ENCODE measurements at regions not wholly inside any gene's neighbourhood (a gene's known extent, or its start where the extent isn't known, plus 50 kb on each side); places are given as distances from the start of the nearest gene placed in this dataset.

GRCh38 chr9:78808048-78808447 lies 511.1 kb downstream of the PSAT1 start:
- no peak overlapping the region for H3K18ac ChIP-seq (ENCODE audit: extremely low read depth, low read length)
- H3K23ac ChIP-seq (ENCODE audit: insufficient read length) = no peak overlapping the region
- H3K9me3 ChIP-seq (ENCODE audit: insufficient read depth in 2 of 2, low read depth in 1 of 2, low read length in 1 of 2) = no peaks in the 10 kb centered on the region
- H3K4me1 ChIP-seq (replicated peaks in 1 of 4; ENCODE audit: control insufficient read depth in 3 of 4, insufficient read depth in 4 of 4, low read length in 3 of 4) = peaks cover 0 to 4% (median 0%) of the 10 kb centered on the region in 4 experiments; a peak in 1 of 7 replicates
- H3K27ac ChIP-seq (ENCODE audit: low read depth, low read length) = no peak overlapping the region
- H3K27me3 ChIP-seq (replicated peaks in 1 of 4; ENCODE audit: control insufficient read depth in 3 of 4, extremely low read depth in 1 of 4, insufficient read depth in 3 of 4, low read length in 3 of 4) = no peaks in the 10 kb centered on the region
- H4K20me1 ChIP-seq (replicated peaks in 1 of 2; ENCODE audit: control insufficient read depth in 1 of 2, insufficient read depth in 2 of 2, low read length in 2 of 2) = no peaks in the 10 kb centered on the region
- POLR2A ChIA-PET (ENCODE audit: partially characterized antibody) = no interaction called here
- H2BK5ac ChIP-seq (ENCODE audit: low read depth, low read length) = no peak overlapping the region
- no peak overlapping the region for H2AFZ ChIP-seq (ENCODE audit: low read length)
- no peak overlapping the region for H3K56ac ChIP-seq (replicated peaks; ENCODE audit: insufficient read length, low read depth, low read length)
- no peaks in the 10 kb centered on the region for H3K23me2 ChIP-seq (ENCODE audit: low read depth, low read length)
- H4K5ac ChIP-seq (ENCODE audit: insufficient read length, low read depth, low read length) = no peak overlapping the region
- no peak overlapping the region for H2BK120ac ChIP-seq (replicated peaks; ENCODE audit: low read depth, low read length)
- FAIRE-seq (no peak), DNase-seq (ENCODE audit: low read depth in 1 of 2, low spot score in 2 of 2) (no peak)
- no peak overlapping the region for H3K9ac ChIP-seq (replicated peaks in 1 of 4; ENCODE audit: extremely low read depth in 1 of 4, low read depth in 3 of 4, low read length in 3 of 4)
- H4K91ac ChIP-seq (replicated peaks; ENCODE audit: insufficient read length, low read length) = no peak overlapping the region
- no peak overlapping the region for H3K4me2 ChIP-seq (ENCODE audit: insufficient read depth in 1 of 2, low read depth in 2 of 2, low read length in 2 of 2)
- no peak overlapping the region for H2AK5ac ChIP-seq (ENCODE audit: low read depth, low read length)
- H4K8ac ChIP-seq (ENCODE audit: extremely low read depth, insufficient read depth, low read length) = no peak overlapping the region
- no peak overlapping the region for H3K14ac ChIP-seq (ENCODE audit: insufficient read length)
- 81% methylated on average over 3 of the region's 3 CpGs; no CpG with 5 or more reads in 1 of the 2 experiments for WGBS, 2 experiments (ENCODE audit: extremely low coverage in 1 of 2, insufficient coverage in 1 of 2, insufficient read length in 1 of 2, insufficient replicate concordance in 2 of 2, low coverage in 1 of 2, low lambda C conversion rate in 2 of 2, missing lambda C conversion rate in 1 of 2)
- H3K4ac ChIP-seq (replicated peaks; ENCODE audit: insufficient read length, low read depth, low read length) = no peak overlapping the region
- H3K79me1 ChIP-seq (ENCODE audit: low read depth, low read length) = no peaks in the 10 kb centered on the region
- no peaks in the 10 kb centered on the region for H3K36me3 ChIP-seq (ENCODE audit: control insufficient read depth in 2 of 4, insufficient read depth in 4 of 4, low read length in 3 of 4)
- CTCF ChIA-PET (ENCODE audit: partially characterized antibody) = interaction anchor here (5.9 kb wide), 1 partner anchor 13 kb away, joined by 34 read pairs; no protein-coding TSS in a partner anchor
- no peak overlapping the region for H2BK15ac ChIP-seq (ENCODE audit: low read length)
- no peak overlapping the region for H2BK12ac ChIP-seq (ENCODE audit: low read depth, low read length)
- no peak overlapping the region for H2BK20ac ChIP-seq (ENCODE audit: low read length)
- no peak overlapping the region for H3K4me3 ChIP-seq (ENCODE audit: extremely low read depth in 1 of 4, insufficient read depth in 2 of 4, low read depth in 3 of 4, low read length in 4 of 4)
- H3K79me2 ChIP-seq (ENCODE audit: control insufficient read depth in 1 of 2, insufficient read depth in 2 of 2, low read length in 2 of 2) = no peaks in the 10 kb centered on the region
- no peak for TF ChIP-seq PHF8 (conservative IDR thresholded peaks at IDR 0.05; ENCODE audit: low read depth, low read length)
- TF ChIP-seq HDAC2 (IDR thresholded peaks at IDR 0.05; ENCODE audit: borderline replicate concordance in 1 of 2, low read depth in 2 of 2, low read length in 2 of 2) = no peak
- TF ChIP-seq ATF2 (IDR thresholded peaks at IDR 0.05; ENCODE audit: low read length) = no peak
- TF ChIP-seq JUN (IDR thresholded peaks at IDR 0.05; ENCODE audit: low read depth, low read length) = no peak
- no peak for TF ChIP-seq POLR2A (IDR thresholded peaks at IDR 0.05; ENCODE audit: control extremely low read depth in 1 of 2, low read depth in 2 of 2, low read length in 2 of 2)
- no peak for TF ChIP-seq USF2 (IDR thresholded peaks at IDR 0.05; ENCODE audit: low read length)
- no peak for TF ChIP-seq KDM1A (IDR thresholded peaks at IDR 0.05; ENCODE audit: borderline replicate concordance, low read length)
- TF ChIP-seq TAF1 (IDR thresholded peaks at IDR 0.05; ENCODE audit: low read depth, low read length) = no peak
- TF ChIP-seq TAF7 (optimal IDR thresholded peaks at IDR 0.05; ENCODE audit: borderline replicate concordance, low read depth, low read length) = no peak
- TF ChIP-seq EP300 (IDR thresholded peaks at IDR 0.05; ENCODE audit: borderline replicate concordance in 1 of 2, low read depth in 2 of 2, low read length in 2 of 2) = no peak
- no peak for TF ChIP-seq HDAC6 (IDR thresholded peaks at IDR 0.05; ENCODE audit: low read depth, low read length)
- TF ChIP-seq CBX8 (IDR thresholded peaks at IDR 0.05; ENCODE audit: borderline replicate concordance, low read depth, low read length) = no peak
